ENCODE measurements at regions not wholly inside any gene's neighbourhood (a gene's known extent, or its start where the extent isn't known, plus 50 kb on each side); places are given as distances from the start of the nearest gene placed in this dataset.

DNA sequence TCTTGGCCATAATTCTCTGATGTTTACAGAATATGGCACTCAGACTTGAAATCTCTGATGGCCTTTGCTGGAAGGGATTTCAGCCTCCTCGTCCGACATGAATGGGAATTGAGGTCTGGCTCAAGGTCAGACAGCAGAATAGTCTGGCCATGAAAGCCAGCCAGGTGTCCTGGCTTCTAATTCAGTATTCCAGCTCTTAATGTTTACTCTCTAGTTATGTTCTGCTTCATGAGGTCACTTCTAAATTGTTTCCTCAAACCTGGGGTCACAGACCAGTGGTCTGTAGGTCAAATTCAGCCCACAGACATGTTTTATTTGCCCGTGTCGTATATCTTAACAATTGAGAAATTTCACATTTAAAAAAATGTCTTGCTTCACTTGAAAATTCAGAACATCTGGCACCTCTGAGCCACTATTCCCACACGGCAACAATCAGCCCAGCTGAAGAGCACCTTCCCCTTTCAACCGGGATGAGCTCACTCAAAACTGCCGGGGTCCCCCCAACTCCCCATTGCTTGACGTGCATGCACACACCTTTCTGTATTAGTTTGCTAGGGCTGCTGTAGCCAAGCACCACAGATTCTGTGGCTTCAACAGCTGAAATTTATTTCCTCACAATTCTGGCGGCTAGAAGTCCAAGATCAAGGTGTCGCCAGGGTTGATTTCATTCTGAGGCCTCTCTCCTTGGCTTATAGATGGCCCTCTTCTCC is 243.5 kb downstream of the ENC1 start:
- TF ChIP-seq, protein P1, sequence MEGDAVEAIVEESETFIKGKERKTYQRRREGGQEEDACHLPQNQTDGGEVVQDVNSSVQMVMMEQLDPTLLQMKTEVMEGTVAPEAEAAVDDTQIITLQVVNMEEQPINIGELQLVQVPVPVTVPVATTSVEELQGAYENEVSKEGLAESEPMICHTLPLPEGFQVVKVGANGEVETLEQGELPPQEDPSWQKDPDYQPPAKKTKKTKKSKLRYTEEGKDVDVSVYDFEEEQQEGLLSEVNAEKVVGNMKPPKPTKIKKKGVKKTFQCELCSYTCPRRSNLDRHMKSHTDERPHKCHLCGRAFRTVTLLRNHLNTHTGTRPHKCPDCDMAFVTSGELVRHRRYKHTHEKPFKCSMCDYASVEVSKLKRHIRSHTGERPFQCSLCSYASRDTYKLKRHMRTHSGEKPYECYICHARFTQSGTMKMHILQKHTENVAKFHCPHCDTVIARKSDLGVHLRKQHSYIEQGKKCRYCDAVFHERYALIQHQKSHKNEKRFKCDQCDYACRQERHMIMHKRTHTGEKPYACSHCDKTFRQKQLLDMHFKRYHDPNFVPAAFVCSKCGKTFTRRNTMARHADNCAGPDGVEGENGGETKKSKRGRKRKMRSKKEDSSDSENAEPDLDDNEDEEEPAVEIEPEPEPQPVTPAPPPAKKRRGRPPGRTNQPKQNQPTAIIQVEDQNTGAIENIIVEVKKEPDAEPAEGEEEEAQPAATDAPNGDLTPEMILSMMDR (IDR thresholded peaks at IDR 0.05 in 2 of 3, conservative IDR thresholded peaks at IDR 0.05 in 1 of 3; ENCODE audit: borderline replicate concordance in 1 of 3, insufficient read depth in 1 of 3, low read depth in 2 of 3, low read length in 2 of 3), result no peak
- TF ChIP-seq POLR2A (IDR thresholded peaks at IDR 0.05; ENCODE audit: borderline replicate concordance, extremely low read depth, insufficient read depth, insufficient read length) (no peak), SP1 (IDR thresholded peaks at IDR 0.05; ENCODE audit: low read depth) (no peak), ZNF274 (IDR thresholded peaks at IDR 0.05; ENCODE audit: low read depth, low read length) (no peak), EZH2 (IDR thresholded peaks at IDR 0.05) (no peak), EZH2phosphoT487 (IDR thresholded peaks at IDR 0.05; ENCODE audit: borderline replicate concordance) (no peak), FOSL1 (IDR thresholded peaks at IDR 0.05; ENCODE audit: low read depth) (no peak)
- TF ChIP-seq, protein P2, sequence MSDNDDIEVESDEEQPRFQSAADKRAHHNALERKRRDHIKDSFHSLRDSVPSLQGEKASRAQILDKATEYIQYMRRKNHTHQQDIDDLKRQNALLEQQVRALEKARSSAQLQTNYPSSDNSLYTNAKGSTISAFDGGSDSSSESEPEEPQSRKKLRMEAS (IDR thresholded peaks at IDR 0.05), result no peak
